Testis (tissue), 2 donors: ENCODE measurements at regions not wholly inside any gene's neighbourhood (a gene's known extent, or its start where the extent isn't known, plus 50 kb on each side); places are given as distances from the start of the nearest gene placed in this dataset.

Source experiments
- CTCF ChIP-seq, 3 experiments: fragments of 450-650 bp in 2 of 3; fragments of 200-600 bp in 1 of 3; sonication (generic) in 1 of 3; IDR thresholded peaks; one replicate each; pipeline ENCODE4 v1.5.1; 2016 to 2019; ENCODE audit warnings: antibody characterized with exemption in 3 of 3, mild to moderate bottlenecking in 2 of 3, moderate library complexity in 1 of 3
- POLR2A ChIP-seq: fragments of 450-650 bp; IDR thresholded peaks from one replicate; pipeline ENCODE4 v1.6.1; 2017; ENCODE audit warnings: antibody characterized with exemption, mild to moderate bottlenecking, moderate library complexity

GRCh38 chr5:155697236-155697635 lies 629.7 kb upstream of the SGCD start:
- no peak for TF ChIP-seq CTCF (IDR thresholded peaks at IDR 0.05)
- no peak for TF ChIP-seq POLR2A
